HepG2 (cell line): ENCODE measurements at regions not wholly inside any gene's neighbourhood (a gene's known extent, or its start where the extent isn't known, plus 50 kb on each side); places are given as distances from the start of the nearest gene placed in this dataset.

Experiments
- ATF1 ChIP-seq: IDR thresholded peaks from 2 replicates; pipeline ENCODE4 v1.6.1; 2016; ENCODE audit warnings: mild to moderate bottlenecking, control low read depth
- CEBPB ChIP-seq: IDR thresholded peaks from 2 replicates; pipeline ENCODE4 v1.6.1; 2011; ENCODE audit warnings: low read depth, low read length, improper control_type of control experiment, borderline replicate concordance
- HOXD1 ChIP-seq: sonication (generic); formaldehyde crosslinking; IDR thresholded peaks from 2 replicates; pipeline ENCODE4 v1.5.0; 2020; ENCODE audit warnings: missing genetic modification reagents
- JUN ChIP-seq: sonication (generic); formaldehyde crosslinking; IDR thresholded peaks from 2 replicates; pipeline ENCODE4 v1.4.0; 2020; ENCODE audit warnings: mild to moderate bottlenecking, missing genetic modification reagents
- KDM5A ChIP-seq: fragments of 200-600 bp; sonication (generic); IDR thresholded peaks from 2 replicates; pipeline ENCODE4 v1.7.0; 2018; ENCODE audit warnings: antibody characterized with exemption, mild to moderate bottlenecking, low read length, borderline replicate concordance
- MTF1 ChIP-seq: sonication (generic); formaldehyde crosslinking; IDR thresholded peaks from 2 replicates; pipeline ENCODE4 v1.5.0; 2020; ENCODE audit warnings: missing genetic modification reagents
- POLR2A ChIP-seq, 2 experiments: IDR thresholded peaks; 2 replicates each; pipeline ENCODE4 v1.6.1; 2011; ENCODE audit warnings: low read depth in 2 of 2, low read length in 2 of 2, mild to moderate bottlenecking in 1 of 2, moderate library complexity in 1 of 2; ENCODE audit not compliant: insufficient read depth in 1 of 2
- POLR2AphosphoS5 ChIP-seq: IDR thresholded peaks from 2 replicates; pipeline ENCODE4 v1.6.1; 2012; ENCODE audit warnings: low read depth, low read length
- SIN3A ChIP-seq: IDR thresholded peaks from 2 replicates; pipeline ENCODE4 v1.6.1; 2011; ENCODE audit warnings: low read depth, mild to moderate bottlenecking, control low read depth, low read length, borderline replicate concordance
- ZBTB33 ChIP-seq: sonication (generic); formaldehyde crosslinking; IDR thresholded peaks from 2 replicates; pipeline ENCODE4 v1.4.0; 2020; ENCODE audit warnings: missing genetic modification reagents
- ZNF768 ChIP-seq: sonication (generic); formaldehyde crosslinking; IDR thresholded peaks from 2 replicates; pipeline ENCODE4 v1.4.0; 2020; ENCODE audit warnings: missing genetic modification reagents
- TF ChIP-seq, protein P1 (sequence below): IDR thresholded peaks from 2 replicates; pipeline ENCODE4 v1.6.1; 2016; ENCODE audit warnings: missing biosample characterization, missing genetic modification reagents, low read depth
- TF ChIP-seq, protein P2 (sequence below): sonication (generic); formaldehyde crosslinking; IDR thresholded peaks from 2 replicates; pipeline ENCODE4 v1.5.0; 2020; ENCODE audit warnings: mild to moderate bottlenecking, missing genetic modification reagents

GRCh38 chr3:106275592-106275991, 406.8 kb upstream of the CBLB start:
- TF ChIP-seq, protein P1, sequence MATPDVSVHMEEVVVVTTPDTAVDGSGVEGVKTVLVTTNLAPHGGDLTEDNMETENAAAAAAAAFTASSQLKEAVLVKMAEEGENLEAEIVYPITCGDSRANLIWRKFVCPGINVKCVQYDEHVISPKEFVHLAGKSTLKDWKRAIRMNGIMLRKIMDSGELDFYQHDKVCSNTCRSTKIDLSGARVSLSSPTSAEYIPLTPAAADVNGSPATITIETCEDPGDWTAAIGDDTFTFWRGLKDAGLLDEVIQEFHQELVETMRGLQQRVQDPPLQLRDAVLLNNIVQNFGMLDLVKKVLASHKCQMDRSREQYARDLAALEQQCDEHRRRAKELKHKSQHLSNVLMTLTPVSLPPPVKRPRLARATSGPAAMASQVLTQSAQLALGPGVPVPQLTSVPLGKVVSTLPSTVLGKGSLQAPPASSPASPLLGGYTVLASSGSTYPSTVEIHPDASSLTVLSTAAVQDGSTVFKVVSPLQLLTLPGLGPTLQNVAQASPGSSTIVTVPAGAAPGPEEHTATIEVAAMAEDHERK (CRISPR knock-in tag) = no peak
- no peak for TF ChIP-seq ZBTB33 (CRISPR knock-in tag)
- no peak for TF ChIP-seq MTF1 (CRISPR knock-in tag)
- no peak for TF ChIP-seq JUN (CRISPR knock-in tag)
- no peak for TF ChIP-seq POLR2AphosphoS5
- no peak for TF ChIP-seq ZNF768
- no peak for TF ChIP-seq HOXD1 (CRISPR knock-in tag)
- no peak for TF ChIP-seq SIN3A
- TF ChIP-seq ATF1 (CRISPR knock-in tag) = no peak
- no peak for TF ChIP-seq POLR2A (IDR thresholded peaks at IDR 0.05; ENCODE audit: insufficient read depth in 1 of 2, low read depth in 2 of 2, low read length in 2 of 2)
- TF ChIP-seq, protein P2, sequence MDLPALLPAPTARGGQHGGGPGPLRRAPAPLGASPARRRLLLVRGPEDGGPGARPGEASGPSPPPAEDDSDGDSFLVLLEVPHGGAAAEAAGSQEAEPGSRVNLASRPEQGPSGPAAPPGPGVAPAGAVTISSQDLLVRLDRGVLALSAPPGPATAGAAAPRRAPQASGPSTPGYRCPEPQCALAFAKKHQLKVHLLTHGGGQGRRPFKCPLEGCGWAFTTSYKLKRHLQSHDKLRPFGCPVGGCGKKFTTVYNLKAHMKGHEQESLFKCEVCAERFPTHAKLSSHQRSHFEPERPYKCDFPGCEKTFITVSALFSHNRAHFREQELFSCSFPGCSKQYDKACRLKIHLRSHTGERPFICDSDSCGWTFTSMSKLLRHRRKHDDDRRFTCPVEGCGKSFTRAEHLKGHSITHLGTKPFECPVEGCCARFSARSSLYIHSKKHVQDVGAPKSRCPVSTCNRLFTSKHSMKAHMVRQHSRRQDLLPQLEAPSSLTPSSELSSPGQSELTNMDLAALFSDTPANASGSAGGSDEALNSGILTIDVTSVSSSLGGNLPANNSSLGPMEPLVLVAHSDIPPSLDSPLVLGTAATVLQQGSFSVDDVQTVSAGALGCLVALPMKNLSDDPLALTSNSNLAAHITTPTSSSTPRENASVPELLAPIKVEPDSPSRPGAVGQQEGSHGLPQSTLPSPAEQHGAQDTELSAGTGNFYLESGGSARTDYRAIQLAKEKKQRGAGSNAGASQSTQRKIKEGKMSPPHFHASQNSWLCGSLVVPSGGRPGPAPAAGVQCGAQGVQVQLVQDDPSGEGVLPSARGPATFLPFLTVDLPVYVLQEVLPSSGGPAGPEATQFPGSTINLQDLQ = no peak
- no peak for TF ChIP-seq CEBPB
- no peak for TF ChIP-seq KDM5A
